Right lobe of liver (tissue), 4 donors: ENCODE measurements at regions not wholly inside any gene's neighbourhood (a gene's known extent, or its start where the extent isn't known, plus 50 kb on each side); places are given as distances from the start of the nearest gene placed in this dataset.

ENCODE experiments used
- CTCF ChIP-seq, 4 donors: fragments of 200-600 bp in 3 of 4; fragments of 450-650 bp in 1 of 4; IDR thresholded peaks; one replicate each; pipeline versions ENCODE4 v1.5.1 to v1.8.0; 2016 to 2022; ENCODE audit warnings: antibody characterized with exemption in 4 of 4, mild to moderate bottlenecking in 2 of 4
- POLR2A ChIP-seq: fragments of 450-650 bp; IDR thresholded peaks from one replicate; pipeline ENCODE4 v1.6.1; 2017; ENCODE audit warnings: antibody characterized with exemption, mild to moderate bottlenecking
- donor health status: DM: no; HTN: no; CAD: no.
- donor health status: DM: no; HTN: no; CAD: no.
- donor health status: DM: no; HTN: yes; CAD: no.

GRCh38 chr2:221353201-221353600 is 218.9 kb downstream of the EPHA4 start:
- no peak for TF ChIP-seq POLR2A
- no peak for TF ChIP-seq CTCF (IDR thresholded peaks at IDR 0.05)
